HCT116 (cell line): ENCODE measurements at regions not wholly inside any gene's neighbourhood (a gene's known extent, or its start where the extent isn't known, plus 50 kb on each side); places are given as distances from the start of the nearest gene placed in this dataset.

Source experiments
- ATAC-seq: fragments of 200-7000 bp; cut with Tn5 transposase; 2 replicates; pipeline ENCODE4 v1.9.1; 2020; ENCODE audit warnings: mild to moderate bottlenecking, moderate library complexity
- BruUV-seq: library from RNA; stranded (reverse); fragments of 400-500 nt; replicated peaks from 2 replicates; lab custom pipeline; 2021; lab: Mats Ljungman, UMichigan
- CTCF ChIA-PET: fragments of 300-600 bp; sonication (Branson Sonifier 250); formaldehyde crosslinking; loops from one replicate; lab custom pipeline; 2021; ENCODE audit warnings: antibody characterized with exemption; lab: Charles Lee
- POLR2A ChIA-PET: fragments of 300-600, 350-600 bp; sonication (Branson Sonifier 250); formaldehyde crosslinking; loops from one replicate; lab custom pipeline; 2021; ENCODE audit warnings: antibody characterized with exemption; lab: Charles Lee
- RAD21 ChIA-PET, 2 experiments: fragments of 300-600 bp; sonication (Branson Sonifier 250); formaldehyde crosslinking; loops; one replicate each; lab custom pipeline; 2023; ENCODE audit warnings: low total read pairs in 2 of 2; ENCODE audit not compliant: uncharacterized antibody in 2 of 2, unreplicated experiment in 2 of 2, low non-redundant PET in 1 of 2; lab: Charles Lee
- DNase-seq: peaks from one replicate; pipeline ENCODE4 v3.0.0-alpha.2; 2010; ENCODE audit warnings: low read depth, low spot score
- H2AFZ ChIP-seq: fragments of 200-600 bp; shearing (Covaris generic), sonication (generic); 2 replicates; pipeline ENCODE4 v1.6.1; 2017; ENCODE audit warnings: low read depth, mixed run types, mixed read lengths, antibody characterized with exemption, low read length; ENCODE audit not compliant: poor library complexity, severe bottlenecking
- H3K27ac ChIP-seq: 2 replicates; pipeline ENCODE4 v1.5.1; 2012; ENCODE audit warnings: low read depth, low read length
- H3K27me3 ChIP-seq: fragments of 200-600 bp; sonication (generic); 2 replicates; pipeline ENCODE4 v1.6.1; 2016; ENCODE audit warnings: mixed run types, low read length, mixed read lengths; ENCODE audit not compliant: insufficient read depth
- H3K36me3 ChIP-seq, 2 experiments: fragments of 200-500 bp in 1 of 2; fragments of 200-600 bp in 1 of 2; sonication (Bioruptor generic) in 1 of 2; sonication (generic) in 1 of 2; 2 replicates each; pipeline versions ENCODE4 v1.5.1 to v1.6.1; 2014 to 2016; ENCODE audit warnings: low read length in 2 of 2, inconsistent platforms in 1 of 2, mixed read lengths in 1 of 2, mixed run types in 1 of 2; ENCODE audit not compliant: insufficient read depth in 2 of 2, control insufficient read depth in 1 of 2
- H3K4me1 ChIP-seq, 2 experiments: fragments of 200-600 bp in 1 of 2; sonication (generic) in 1 of 2; 2 replicates each; pipeline versions ENCODE4 v1.5.1 to v1.6.1; 2012 to 2017; ENCODE audit warnings: low read length in 2 of 2, inconsistent platforms in 1 of 2, mild to moderate bottlenecking in 1 of 2, mixed read lengths in 1 of 2, mixed run types in 1 of 2, moderate library complexity in 1 of 2; ENCODE audit not compliant: insufficient read depth in 2 of 2, control insufficient read depth in 1 of 2
- H3K4me2 ChIP-seq: fragments of 200-600 bp; sonication (generic); 2 replicates; pipeline ENCODE4 v1.6.1; 2017; ENCODE audit warnings: mixed run types, low read length, mixed read lengths
- H3K4me3 ChIP-seq, 2 experiments: fragments of 200-600 bp in 1 of 2; sonication (generic) in 1 of 2; replicated peaks in 1 of 2; 2 replicates each; pipeline ENCODE4 v1.5.1; 2011 to 2016; ENCODE audit warnings: low read length in 2 of 2, control low read depth in 1 of 2, low read depth in 1 of 2, mild to moderate bottlenecking in 1 of 2, mixed read lengths in 1 of 2, mixed run types in 1 of 2
- H3K79me2 ChIP-seq: fragments of 200-600 bp; sonication (generic); 2 replicates; pipeline ENCODE4 v1.6.1; 2017; ENCODE audit warnings: mild to moderate bottlenecking, mixed run types, low read length, moderate library complexity, mixed read lengths; ENCODE audit not compliant: insufficient read depth
- H3K9ac ChIP-seq: fragments of 200-600 bp; sonication (generic); 2 replicates; pipeline ENCODE4 v1.6.1; 2016; ENCODE audit warnings: low read length, mixed read lengths
- H3K9me2 ChIP-seq: fragments of 200-600 bp; sonication (generic), shearing (Covaris generic); 2 replicates; pipeline ENCODE4 v1.6.1; 2017; ENCODE audit warnings: mixed run types, mild to moderate bottlenecking, moderate library complexity; ENCODE audit not compliant: insufficient read depth
- H3K9me3 ChIP-seq, 2 experiments: fragments of 200-500 bp in 1 of 2; fragments of 200-600 bp in 1 of 2; sonication (Bioruptor generic) in 1 of 2; sonication (generic) in 1 of 2; 2 replicates each; pipeline ENCODE4 v1.6.1; 2014 to 2017; ENCODE audit warnings: low read length in 2 of 2, mixed read lengths in 2 of 2, inconsistent platforms in 1 of 2, low read depth in 1 of 2, mild to moderate bottlenecking in 1 of 2, mixed run types in 1 of 2, moderate library complexity in 1 of 2; ENCODE audit not compliant: control insufficient read depth in 1 of 2, insufficient read depth in 1 of 2
- H4K20me1 ChIP-seq: fragments of 200-600 bp; sonication (generic), shearing (Covaris generic); 2 replicates; pipeline ENCODE4 v1.6.1; 2017; ENCODE audit warnings: mixed run types, mild to moderate bottlenecking, moderate library complexity; ENCODE audit not compliant: insufficient read depth
- CBX3 ChIP-seq: IDR thresholded peaks from 2 replicates; pipeline ENCODE4 v1.6.1; 2012; ENCODE audit warnings: low read depth
- CEBPB ChIP-seq: IDR thresholded peaks from 2 replicates; pipeline ENCODE4 v1.6.1; 2012; ENCODE audit warnings: low read depth
- EZH2 ChIP-seq: fragments of 200-600 bp; sonication (generic); IDR thresholded peaks from 2 replicates; pipeline ENCODE4 v1.6.1; 2017; ENCODE audit warnings: antibody characterized with exemption, mixed run types
- JUND ChIP-seq: IDR thresholded peaks from 2 replicates; pipeline ENCODE4 v1.6.1; 2012
- POLR2A ChIP-seq: IDR thresholded peaks from 2 replicates; pipeline ENCODE4 v1.7.0; 2011; ENCODE audit warnings: borderline replicate concordance; ENCODE audit not compliant: insufficient read depth, insufficient read length; ENCODE audit errors: extremely low read depth
- RAD21 ChIP-seq: IDR thresholded peaks from 2 replicates; pipeline ENCODE4 v1.6.1; 2012; ENCODE audit warnings: low read depth, mild to moderate bottlenecking
- SIN3A ChIP-seq: IDR thresholded peaks from 2 replicates; pipeline ENCODE4 v1.6.1; 2012; ENCODE audit warnings: low read depth
- TCF7L2 ChIP-seq: IDR thresholded peaks from 2 replicates; pipeline ENCODE4 v1.7.0; 2011; ENCODE audit warnings: borderline replicate concordance, inconsistent platforms; ENCODE audit not compliant: insufficient read depth, insufficient read length; ENCODE audit errors: extremely low read depth
- ZNF274 ChIP-seq: fragments of 200-500 bp; sonication (Bioruptor generic); IDR thresholded peaks from 2 replicates; pipeline ENCODE4 v1.6.1; 2014; ENCODE audit warnings: mild to moderate bottlenecking, low read depth, low read length, inconsistent platforms
- intact Hi-C: fragments of 100-400 bp; cut with micrococcal nuclease; formaldehyde crosslinking; loops from 2 replicates; pipeline ENCODE4 v1.10.0; 2022
- TF ChIP-seq, protein P1 (sequence below): IDR thresholded peaks from 2 replicates; pipeline ENCODE4 v1.6.1; 2012; ENCODE audit warnings: low read depth
- TF ChIP-seq, protein P2 (sequence below), 3 experiments: fragments of 200-600 bp in 1 of 3; sonication (generic) in 1 of 3; IDR thresholded peaks in 2 of 3; conservative IDR thresholded peaks in 1 of 3; 2 replicates each; pipeline ENCODE4 v1.5.1; 2012 to 2017; ENCODE audit warnings: low read depth in 2 of 3, low read length in 2 of 3, antibody characterized with exemption in 1 of 3, borderline replicate concordance in 1 of 3, control low read depth in 1 of 3, mild to moderate bottlenecking in 1 of 3, mixed read lengths in 1 of 3, mixed run types in 1 of 3, moderate library complexity in 1 of 3; ENCODE audit not compliant: insufficient read depth in 1 of 3

DNA sequence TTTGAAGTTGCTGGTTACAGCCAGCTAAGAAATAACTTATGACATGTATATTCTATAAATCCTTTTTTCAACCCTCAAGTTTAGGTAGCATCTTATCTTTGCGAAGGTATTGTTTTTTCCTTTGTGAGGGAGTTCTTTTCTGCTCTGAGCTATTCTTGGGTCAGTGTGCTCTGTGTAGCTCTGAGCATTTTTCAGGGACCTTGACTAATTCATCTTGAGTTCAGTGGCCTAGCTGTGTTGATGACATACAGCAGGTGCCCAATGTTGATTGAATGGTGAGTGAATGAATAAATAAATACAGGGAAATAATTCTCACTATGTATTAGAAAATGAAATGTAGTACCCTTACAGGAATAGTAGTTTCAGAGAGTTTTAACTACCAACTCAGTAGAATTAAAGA lies 335.3 kb downstream of the IL20RB start:
- ChIA-PET CTCF (no interaction called here), RAD21 (no interaction called here), POLR2A (no interaction called here)
- no peaks in the 10 kb centered on the region; the same call in 1 of the 2 replicates for H4K20me1 ChIP-seq
- no peaks in the 10 kb centered on the region for H3K9me2 ChIP-seq
- no peak overlapping the region for H2AFZ ChIP-seq
- intact Hi-C loops: no loop called here
- no peak overlapping the region for H3K9ac ChIP-seq
- no peak for ATAC-seq
- no peak for DNase-seq
- H3K9me3 ChIP-seq: no peaks in the 10 kb centered on the region
- H3K27me3 ChIP-seq: peaks cover under 1% of the 10 kb centered on the region; the same call in 1 of the 2 replicates
- no peak overlapping the region for H3K4me3 ChIP-seq
- no peaks in the 10 kb centered on the region for H3K79me2 ChIP-seq
- no peak overlapping the region for H3K4me2 ChIP-seq
- H3K36me3 ChIP-seq: no peaks in the 10 kb centered on the region
- TF ChIP-seq RAD21: no peak
- TF ChIP-seq, all 23 proteins: peak for 0
- Histone ChIP-seq H3K4me1 (no peaks in the 10 kb centered on the region), H3K27ac (no peak overlapping the region)
- no TSS peak for BruUV-seq

DNA sequence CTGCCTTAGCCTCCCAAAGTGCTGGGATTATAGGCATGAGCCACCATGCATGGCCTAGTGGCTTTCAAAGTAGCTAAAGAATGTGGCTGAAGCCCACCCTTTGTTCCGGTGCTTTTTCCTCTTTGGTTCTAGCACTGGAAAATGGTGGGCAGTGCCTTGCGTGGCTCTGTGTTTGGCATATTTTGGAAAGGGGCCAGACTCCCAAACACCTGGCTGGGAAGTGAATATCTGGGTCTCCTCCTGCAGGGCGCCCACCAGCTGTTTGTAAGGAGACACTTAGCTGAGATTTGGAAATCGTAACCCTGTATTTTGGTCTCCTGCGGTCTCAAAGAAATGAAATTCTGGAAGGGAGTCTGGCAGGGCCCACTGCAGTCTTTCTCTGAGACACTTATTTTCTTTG lies 336.4 kb downstream of the IL20RB start:
- no peak overlapping the region for H3K4me3 ChIP-seq
- H3K79me2 ChIP-seq: no peaks in the 10 kb centered on the region
- no peaks in the 10 kb centered on the region for H3K4me1 ChIP-seq
- no peak overlapping the region for H2AFZ ChIP-seq
- no TSS peak for BruUV-seq
- DNase-seq (no peak), ATAC-seq (no peak)
- TF ChIP-seq TCF7L2 (no peak), JUND (no peak), SIN3A (no peak), ZNF274 (no peak), CBX3 (no peak), EZH2 (no peak), CEBPB (no peak), POLR2A (no peak)
- TF ChIP-seq, protein P1, sequence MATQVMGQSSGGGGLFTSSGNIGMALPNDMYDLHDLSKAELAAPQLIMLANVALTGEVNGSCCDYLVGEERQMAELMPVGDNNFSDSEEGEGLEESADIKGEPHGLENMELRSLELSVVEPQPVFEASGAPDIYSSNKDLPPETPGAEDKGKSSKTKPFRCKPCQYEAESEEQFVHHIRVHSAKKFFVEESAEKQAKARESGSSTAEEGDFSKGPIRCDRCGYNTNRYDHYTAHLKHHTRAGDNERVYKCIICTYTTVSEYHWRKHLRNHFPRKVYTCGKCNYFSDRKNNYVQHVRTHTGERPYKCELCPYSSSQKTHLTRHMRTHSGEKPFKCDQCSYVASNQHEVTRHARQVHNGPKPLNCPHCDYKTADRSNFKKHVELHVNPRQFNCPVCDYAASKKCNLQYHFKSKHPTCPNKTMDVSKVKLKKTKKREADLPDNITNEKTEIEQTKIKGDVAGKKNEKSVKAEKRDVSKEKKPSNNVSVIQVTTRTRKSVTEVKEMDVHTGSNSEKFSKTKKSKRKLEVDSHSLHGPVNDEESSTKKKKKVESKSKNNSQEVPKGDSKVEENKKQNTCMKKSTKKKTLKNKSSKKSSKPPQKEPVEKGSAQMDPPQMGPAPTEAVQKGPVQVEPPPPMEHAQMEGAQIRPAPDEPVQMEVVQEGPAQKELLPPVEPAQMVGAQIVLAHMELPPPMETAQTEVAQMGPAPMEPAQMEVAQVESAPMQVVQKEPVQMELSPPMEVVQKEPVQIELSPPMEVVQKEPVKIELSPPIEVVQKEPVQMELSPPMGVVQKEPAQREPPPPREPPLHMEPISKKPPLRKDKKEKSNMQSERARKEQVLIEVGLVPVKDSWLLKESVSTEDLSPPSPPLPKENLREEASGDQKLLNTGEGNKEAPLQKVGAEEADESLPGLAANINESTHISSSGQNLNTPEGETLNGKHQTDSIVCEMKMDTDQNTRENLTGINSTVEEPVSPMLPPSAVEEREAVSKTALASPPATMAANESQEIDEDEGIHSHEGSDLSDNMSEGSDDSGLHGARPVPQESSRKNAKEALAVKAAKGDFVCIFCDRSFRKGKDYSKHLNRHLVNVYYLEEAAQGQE: no peak
- TF ChIP-seq, protein P2, sequence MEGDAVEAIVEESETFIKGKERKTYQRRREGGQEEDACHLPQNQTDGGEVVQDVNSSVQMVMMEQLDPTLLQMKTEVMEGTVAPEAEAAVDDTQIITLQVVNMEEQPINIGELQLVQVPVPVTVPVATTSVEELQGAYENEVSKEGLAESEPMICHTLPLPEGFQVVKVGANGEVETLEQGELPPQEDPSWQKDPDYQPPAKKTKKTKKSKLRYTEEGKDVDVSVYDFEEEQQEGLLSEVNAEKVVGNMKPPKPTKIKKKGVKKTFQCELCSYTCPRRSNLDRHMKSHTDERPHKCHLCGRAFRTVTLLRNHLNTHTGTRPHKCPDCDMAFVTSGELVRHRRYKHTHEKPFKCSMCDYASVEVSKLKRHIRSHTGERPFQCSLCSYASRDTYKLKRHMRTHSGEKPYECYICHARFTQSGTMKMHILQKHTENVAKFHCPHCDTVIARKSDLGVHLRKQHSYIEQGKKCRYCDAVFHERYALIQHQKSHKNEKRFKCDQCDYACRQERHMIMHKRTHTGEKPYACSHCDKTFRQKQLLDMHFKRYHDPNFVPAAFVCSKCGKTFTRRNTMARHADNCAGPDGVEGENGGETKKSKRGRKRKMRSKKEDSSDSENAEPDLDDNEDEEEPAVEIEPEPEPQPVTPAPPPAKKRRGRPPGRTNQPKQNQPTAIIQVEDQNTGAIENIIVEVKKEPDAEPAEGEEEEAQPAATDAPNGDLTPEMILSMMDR (IDR thresholded peaks at IDR 0.05 in 2 of 3, conservative IDR thresholded peaks at IDR 0.05 in 1 of 3; ENCODE audit: borderline replicate concordance in 1 of 3, insufficient read depth in 1 of 3, low read depth in 2 of 3, low read length in 2 of 3): no peak
- H3K27ac ChIP-seq: no peak overlapping the region
- H3K9ac ChIP-seq: no peak overlapping the region
- POLR2A ChIA-PET: no interaction called here
- H3K9me2 ChIP-seq: no peaks in the 10 kb centered on the region
- H3K9me3 ChIP-seq: no peaks in the 10 kb centered on the region
- no peaks in the 10 kb centered on the region for H3K36me3 ChIP-seq
- no peaks in the 10 kb centered on the region; the same call in 1 of the 2 replicates for H4K20me1 ChIP-seq
- peaks cover 4% of the 10 kb centered on the region for H3K27me3 ChIP-seq
- H3K4me2 ChIP-seq: no peak overlapping the region
- CTCF ChIA-PET: no interaction called here
- RAD21 ChIA-PET: no interaction called here
- intact Hi-C loops: no loop called here
